Skeletal muscle tissue (tissue), 3 donors: ENCODE measurements at regions not wholly inside any gene's neighbourhood (a gene's known extent, or its start where the extent isn't known, plus 50 kb on each side); places are given as distances from the start of the nearest gene placed in this dataset.
"Not testable (repeated sequence)": the region's sequence is repeated elsewhere in the genome, so short reads cannot be mapped to it uniquely, and the experiment has no call there.

Experiments used
- H3K27ac ChIP-seq: one replicate; pipeline ENCODE4 v1.7.0; 2013; ENCODE audit warnings: mild to moderate bottlenecking, low read depth, low read length, inconsistent platforms
- H3K27me3 ChIP-seq, 3 donors: one replicate each; pipeline ENCODE4 v1.7.0; 2013; ENCODE audit warnings: low read length in 3 of 3; ENCODE audit not compliant: control insufficient read depth in 3 of 3, insufficient read depth in 3 of 3
- H3K36me3 ChIP-seq, 3 donors: one replicate each; pipeline ENCODE4 v1.7.0; 2013; ENCODE audit warnings: low read length in 3 of 3; ENCODE audit not compliant: control insufficient read depth in 3 of 3, insufficient read depth in 3 of 3
- H3K4me1 ChIP-seq, 3 donors: one replicate each; pipeline ENCODE4 v1.7.0; 2013; ENCODE audit warnings: low read length in 3 of 3, mild to moderate bottlenecking in 3 of 3; ENCODE audit not compliant: control insufficient read depth in 3 of 3, insufficient read depth in 3 of 3
- H3K4me3 ChIP-seq, 3 donors: one replicate each; pipeline ENCODE4 v1.7.0; 2013; ENCODE audit warnings: low read length in 3 of 3
- H3K9ac ChIP-seq, 3 donors: one replicate each; pipeline ENCODE4 v1.7.0; 2013; ENCODE audit warnings: low read length in 3 of 3, mild to moderate bottlenecking in 3 of 3, moderate library complexity in 2 of 3, low read depth in 1 of 3
- H3K9me3 ChIP-seq, 3 donors: one replicate each; pipeline ENCODE4 v1.7.0; 2013; ENCODE audit warnings: low read length in 3 of 3; ENCODE audit not compliant: control insufficient read depth in 3 of 3
- donor health status: Osteomylitis.

DNA sequence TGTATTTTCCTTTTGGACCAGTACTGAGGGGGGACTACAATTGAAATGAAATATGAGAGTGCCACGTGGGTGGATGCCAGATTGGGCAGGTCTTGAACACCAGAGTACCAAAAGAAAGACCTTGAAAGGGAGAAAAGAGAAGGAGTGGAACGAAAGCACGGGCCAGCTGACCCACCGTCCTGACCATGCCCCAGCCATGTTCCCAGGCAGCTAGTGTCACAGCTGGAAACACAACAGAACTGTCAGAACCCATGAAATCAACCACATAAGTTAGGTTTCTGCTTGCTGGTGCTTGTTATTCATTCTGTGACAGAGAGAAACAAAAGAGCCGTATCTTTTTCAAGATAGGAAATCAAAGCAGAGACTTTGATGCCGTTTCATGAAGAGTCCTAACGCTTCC lies 268.8 kb downstream of the MEX3B start:
- Histone ChIP-seq H3K9ac (no peak overlapping the region), H3K4me3 (no peak overlapping the region), H3K27me3 (no peaks in the 10 kb centered on the region), H3K4me1 (no peaks in the 10 kb centered on the region), H3K27ac (no peak overlapping the region), H3K9me3 (peaks cover 0 to 2% (median 0%) of the 10 kb centered on the region in 3 donors), H3K36me3 (no peaks in the 10 kb centered on the region)

DNA sequence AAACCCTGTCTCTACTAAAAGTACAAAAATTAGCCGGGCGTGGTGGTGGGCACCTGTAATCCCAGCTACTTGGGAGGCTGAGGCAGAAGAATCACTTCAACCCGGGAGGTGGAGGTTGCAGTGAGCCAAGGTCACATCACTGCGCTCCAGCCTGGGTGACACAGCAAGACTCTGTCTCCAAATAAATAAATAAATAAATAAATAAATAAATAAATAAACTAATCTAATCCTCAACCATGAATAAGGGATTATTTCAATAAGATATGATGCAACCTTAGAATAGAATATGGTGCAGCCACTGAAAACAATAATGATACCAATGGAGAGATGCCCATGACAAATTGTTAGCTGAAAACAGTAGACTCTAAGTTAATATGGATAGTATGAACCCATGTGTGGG lies 270.0 kb downstream of the MEX3B start:
- H3K27ac ChIP-seq, H3K27me3 ChIP-seq, H3K4me3 ChIP-seq, H3K4me1 ChIP-seq, H3K9ac ChIP-seq, H3K36me3 ChIP-seq, H3K9me3 ChIP-seq: not testable (repeated sequence)

DNA sequence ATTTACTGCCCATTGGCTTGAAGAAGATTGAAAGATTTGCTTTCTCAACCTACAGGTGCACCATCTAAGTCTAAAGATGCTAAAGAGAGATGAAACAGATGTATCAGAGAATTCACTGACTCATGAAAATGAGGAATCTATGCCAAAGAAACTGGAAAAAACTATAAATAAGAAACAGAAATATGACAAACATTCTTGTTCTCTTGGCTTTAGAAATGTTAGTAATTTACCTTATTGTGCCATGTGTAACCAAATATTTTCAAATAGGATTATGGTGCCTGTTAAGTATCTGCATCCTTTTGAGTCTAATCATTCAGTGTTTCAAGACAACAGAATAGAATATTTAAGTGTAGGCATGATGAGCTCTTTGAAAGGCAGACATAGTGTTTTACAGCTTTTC lies 271.5 kb downstream of the MEX3B start:
- Histone ChIP-seq H3K9ac (no peak overlapping the region), H3K27me3 (no peaks in the 10 kb centered on the region), H3K36me3 (no peaks in the 10 kb centered on the region), H3K4me3 (no peak overlapping the region), H3K9me3 (peaks cover 0 to 2% (median 2%) of the 10 kb centered on the region in 3 donors), H3K4me1 (no peaks in the 10 kb centered on the region), H3K27ac (no peak overlapping the region)

DNA sequence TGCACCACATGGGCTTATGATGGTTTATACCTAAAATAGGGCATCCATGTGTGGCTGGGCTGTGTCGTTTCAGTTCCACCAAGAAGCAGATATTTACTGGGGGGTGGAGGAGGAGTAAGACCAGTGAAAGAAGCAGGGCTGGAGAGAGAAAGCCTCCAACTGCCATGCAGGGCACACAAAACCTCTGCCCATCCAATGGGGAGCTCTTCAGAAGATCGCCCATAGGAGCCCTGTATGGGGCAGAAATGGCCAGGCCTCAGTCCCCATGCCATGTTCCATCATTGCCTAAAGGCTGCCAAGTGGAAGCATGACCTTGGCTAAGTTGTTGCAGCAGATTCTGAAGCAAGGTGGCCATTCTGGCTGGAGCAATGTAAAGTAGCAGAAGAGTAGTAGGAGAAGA lies 277.0 kb downstream of the MEX3B start:
- Histone ChIP-seq H3K4me1 (no peaks in the 10 kb centered on the region), H3K27me3 (no peaks in the 10 kb centered on the region), H3K4me3 (no peak overlapping the region), H3K9me3 (peaks cover 0 to 2% (median 0%) of the 10 kb centered on the region in 3 donors), H3K9ac (no peak overlapping the region), H3K27ac (no peak overlapping the region), H3K36me3 (no peaks in the 10 kb centered on the region)

GRCh38 chr15:81766829-81767475 lies 278.9 kb downstream of the MEX3B start:
- peaks cover 0 to 2% (median 0%) of the 10 kb centered on the region in 3 donors for H3K9me3 ChIP-seq
- H3K4me3 ChIP-seq, result no peak overlapping the region
- H3K27ac ChIP-seq, result no peak overlapping the region
- no peaks in the 10 kb centered on the region for H3K36me3 ChIP-seq
- H3K9ac ChIP-seq, result no peak overlapping the region
- no peaks in the 10 kb centered on the region for H3K4me1 ChIP-seq
- H3K27me3 ChIP-seq, result no peaks in the 10 kb centered on the region

DNA sequence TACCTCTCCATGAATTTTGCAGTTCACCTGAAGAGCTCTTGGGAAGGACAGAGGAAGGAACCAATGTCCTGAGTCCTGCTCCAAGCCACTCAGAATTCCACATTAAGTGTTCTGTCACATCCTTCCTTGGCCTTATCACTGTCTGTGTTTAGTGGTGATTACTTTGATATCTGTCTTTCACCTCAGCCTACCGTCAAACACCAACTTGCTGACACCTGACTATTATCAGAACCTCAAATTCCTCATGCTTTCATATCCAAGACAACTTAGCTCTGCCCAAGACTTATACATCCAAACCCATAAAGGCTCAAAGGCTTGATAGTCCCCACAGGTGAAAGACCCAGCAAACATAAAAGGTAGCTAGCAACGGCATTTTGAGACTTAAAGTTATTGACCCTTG lies 280.0 kb downstream of the MEX3B start:
- Histone ChIP-seq H3K9ac (no peak overlapping the region), H3K36me3 (no peaks in the 10 kb centered on the region), H3K4me1 (no peaks in the 10 kb centered on the region), H3K27ac (no peak overlapping the region), H3K27me3 (peaks cover 0 to 3% (median 0%) of the 10 kb centered on the region in 3 donors), H3K9me3 (peaks cover 0 to 2% (median 0%) of the 10 kb centered on the region in 3 donors), H3K4me3 (no peak overlapping the region)

DNA sequence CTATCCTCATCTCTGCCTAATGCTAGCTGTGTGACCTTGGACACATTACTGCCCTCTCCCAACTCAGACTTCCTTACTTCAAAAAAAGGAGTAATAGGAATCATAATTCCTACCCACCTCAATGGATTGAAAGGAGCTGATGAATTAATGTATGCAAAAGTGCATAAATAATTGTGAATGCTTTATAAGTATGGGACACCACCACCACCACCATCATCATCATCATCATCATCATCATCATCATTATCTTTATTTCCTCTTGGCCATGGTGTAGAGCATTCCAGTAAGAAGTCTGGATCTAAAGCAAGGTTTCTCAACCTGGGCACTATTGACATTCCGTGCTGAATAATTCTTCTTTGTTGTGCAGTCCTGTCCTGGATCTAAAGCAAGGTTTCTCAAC lies 282.5 kb downstream of the MEX3B start:
- H3K36me3 ChIP-seq, result no peaks in the 10 kb centered on the region
- no peaks in the 10 kb centered on the region for H3K9me3 ChIP-seq
- no peak overlapping the region for H3K9ac ChIP-seq
- peaks cover 0 to 2% (median 0%) of the 10 kb centered on the region in 3 donors for H3K4me1 ChIP-seq
- peaks cover 0 to 3% (median 0%) of the 10 kb centered on the region in 3 donors for H3K27me3 ChIP-seq
- no peak overlapping the region for H3K27ac ChIP-seq
- no peak overlapping the region for H3K4me3 ChIP-seq

DNA sequence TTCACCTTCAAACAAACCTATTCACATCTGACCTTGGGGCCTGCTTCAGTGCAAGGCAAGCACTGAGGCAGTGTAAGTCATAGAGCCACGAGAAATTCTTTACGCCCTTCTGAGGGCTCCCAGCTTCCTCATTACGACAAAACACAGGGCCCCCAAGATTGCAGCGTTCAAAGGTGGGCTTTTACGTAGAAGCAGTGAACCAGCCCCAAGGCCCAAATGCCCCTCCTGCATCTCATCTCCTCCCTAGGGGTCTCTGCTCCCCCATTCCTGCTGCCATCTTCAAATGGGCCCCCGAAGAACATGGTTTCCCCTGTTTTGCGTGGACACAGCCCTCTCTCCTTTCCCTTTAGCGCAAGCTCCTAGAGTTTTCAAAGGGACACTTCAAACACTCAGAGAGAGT lies 285.1 kb downstream of the MEX3B start:
- peaks cover 0 to 3% (median 0%) of the 10 kb centered on the region in 3 donors for H3K27me3 ChIP-seq
- no peaks in the 10 kb centered on the region for H3K9me3 ChIP-seq

GRCh38 chr15:81758818-81759284 lies 287.0 kb downstream of the MEX3B start:
- H3K27me3 ChIP-seq, result peaks cover 0 to 3% (median 0%) of the 10 kb centered on the region in 3 donors
- H3K9ac ChIP-seq, result no peak overlapping the region
- H3K36me3 ChIP-seq, result no peaks in the 10 kb centered on the region
- H3K4me3 ChIP-seq, result no peak overlapping the region
- H3K9me3 ChIP-seq, result no peaks in the 10 kb centered on the region
- peaks cover 0 to 2% (median 0%) of the 10 kb centered on the region in 3 donors for H3K4me1 ChIP-seq
- no peak overlapping the region for H3K27ac ChIP-seq

More for the DNA sequence above, 285.1 kb downstream of the MEX3B start:
- H3K27ac ChIP-seq, result no peak overlapping the region
- H3K9ac ChIP-seq, result no peak overlapping the region
- no peak overlapping the region for H3K4me3 ChIP-seq
- peaks cover 0 to 2% (median 0%) of the 10 kb centered on the region in 3 donors for H3K4me1 ChIP-seq
- H3K36me3 ChIP-seq, result no peaks in the 10 kb centered on the region

DNA sequence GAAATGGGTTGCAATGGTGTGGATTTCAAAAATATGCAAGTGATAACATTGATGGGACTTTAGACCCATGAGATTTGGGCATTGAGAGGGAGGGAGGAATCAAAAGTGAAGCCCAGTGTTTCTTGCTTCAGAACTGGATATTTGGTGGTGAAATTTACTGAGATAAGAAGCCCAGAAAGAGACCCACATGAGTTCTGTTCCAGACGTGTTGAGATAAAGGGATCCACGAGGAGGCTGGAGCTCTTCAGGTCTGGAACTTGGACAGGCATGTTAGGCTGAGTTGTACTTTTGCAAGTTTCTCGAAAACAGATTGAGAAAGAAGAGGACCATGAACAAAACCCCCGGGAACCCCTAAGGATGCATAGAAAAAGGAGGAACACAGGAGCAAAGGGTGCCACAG lies 290.2 kb downstream of the MEX3B start:
- H3K27ac ChIP-seq, result no peak overlapping the region
- no peak overlapping the region for H3K4me3 ChIP-seq
- no peak overlapping the region for H3K9ac ChIP-seq
- H3K4me1 ChIP-seq, result peaks cover 0 to 18% (median 2%) of the 10 kb centered on the region in 3 donors
- no peaks in the 10 kb centered on the region for H3K36me3 ChIP-seq
- H3K9me3 ChIP-seq, result no peaks in the 10 kb centered on the region
- H3K27me3 ChIP-seq, result peaks cover 3 to 5% (median 4%) of the 10 kb centered on the region in 3 donors
